Nucleus accumbens (tissue), 56 donors: ENCODE measurements at regions not wholly inside any gene's neighbourhood (a gene's known extent, or its start where the extent isn't known, plus 50 kb on each side); places are given as distances from the start of the nearest gene placed in this dataset.

Source experiments
- DNase-seq, 56 donors: peaks; one replicate each; lab custom pipeline; 2025; lab: John Stamatoyannopoulos, UW

DNA sequence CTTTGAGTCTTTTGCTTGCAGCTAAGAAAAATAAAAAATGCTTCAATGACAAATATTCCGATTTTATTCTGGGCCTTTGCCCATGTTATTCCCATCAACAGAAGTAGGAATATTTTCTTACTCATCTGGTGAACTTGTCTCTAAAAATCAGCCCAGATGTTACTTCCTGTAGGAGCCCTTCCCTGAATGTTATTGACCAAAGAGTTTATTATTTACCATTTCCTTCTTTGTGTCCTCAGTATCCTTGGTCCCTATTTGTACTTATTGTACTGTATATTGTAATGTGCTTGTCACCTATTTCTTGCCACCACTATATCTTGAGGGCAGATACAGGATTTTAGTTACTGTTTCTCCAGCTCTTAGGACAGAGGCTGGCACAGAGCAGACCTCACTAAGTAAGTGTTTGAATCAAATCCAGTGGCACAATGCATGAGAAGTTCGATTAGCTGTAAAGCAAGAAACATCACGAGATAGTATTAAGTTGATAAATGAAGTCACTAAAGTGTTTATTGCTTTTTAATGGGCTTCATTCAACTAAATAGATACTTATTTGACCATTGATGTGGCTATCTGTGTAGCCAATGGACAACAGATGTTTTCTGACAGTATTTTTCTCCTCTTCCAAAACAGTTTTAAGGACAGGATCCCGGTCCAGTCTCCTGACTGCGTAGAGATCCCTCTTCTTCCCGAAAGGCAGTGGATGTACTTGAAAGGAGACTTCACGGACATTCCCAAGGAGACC is 109.1 kb downstream of the DDX1 start:
- no peak for DNase-seq

DNA sequence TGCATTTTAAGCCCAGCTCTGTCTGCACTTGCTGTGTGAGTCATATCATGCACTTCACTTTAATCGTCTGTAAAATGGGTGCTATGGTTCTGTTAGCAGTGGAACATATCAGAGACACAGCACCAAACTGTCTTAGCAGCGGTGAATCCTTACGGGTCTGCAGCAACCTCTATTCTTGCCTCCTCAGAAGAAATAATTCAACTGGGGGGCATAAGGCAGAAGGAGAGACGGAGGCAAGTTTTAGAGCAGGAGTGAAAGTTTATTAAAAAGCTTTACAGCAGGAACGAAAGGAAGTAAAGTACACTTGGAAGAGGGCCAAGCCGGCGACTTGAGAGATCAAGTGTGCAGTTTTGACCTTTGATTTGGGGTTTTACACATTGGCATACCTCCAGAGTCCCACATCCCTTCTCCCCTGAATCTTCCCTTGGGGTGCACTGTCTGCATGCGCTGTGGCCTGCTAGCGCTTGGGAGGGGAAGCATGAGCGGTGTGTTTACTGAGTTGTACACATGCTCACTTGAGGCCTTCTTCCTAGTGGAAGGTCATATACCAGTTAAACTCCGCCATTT is 109.8 kb downstream of the DDX1 start:
- DNase-seq = no peak

DNA sequence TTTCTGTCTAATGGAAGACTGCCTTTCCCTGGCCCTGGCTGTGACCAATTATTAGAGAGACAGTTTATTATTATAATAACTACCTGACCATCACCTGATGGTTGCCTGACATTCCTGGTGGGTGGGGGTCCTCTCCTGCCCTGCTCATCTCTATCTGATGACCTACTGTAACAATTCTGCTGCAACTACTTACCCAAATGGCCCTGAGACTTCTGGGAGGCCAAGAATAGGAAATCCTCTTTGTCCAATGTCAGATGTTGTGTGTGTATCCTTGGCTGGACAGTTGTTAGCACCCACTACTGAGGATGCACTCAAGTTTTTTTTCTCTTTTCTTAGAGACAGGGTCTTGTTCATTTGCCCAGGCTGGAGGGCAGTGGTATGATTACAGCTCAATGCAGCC is 110.3 kb downstream of the DDX1 start:
- no peak for DNase-seq

DNA sequence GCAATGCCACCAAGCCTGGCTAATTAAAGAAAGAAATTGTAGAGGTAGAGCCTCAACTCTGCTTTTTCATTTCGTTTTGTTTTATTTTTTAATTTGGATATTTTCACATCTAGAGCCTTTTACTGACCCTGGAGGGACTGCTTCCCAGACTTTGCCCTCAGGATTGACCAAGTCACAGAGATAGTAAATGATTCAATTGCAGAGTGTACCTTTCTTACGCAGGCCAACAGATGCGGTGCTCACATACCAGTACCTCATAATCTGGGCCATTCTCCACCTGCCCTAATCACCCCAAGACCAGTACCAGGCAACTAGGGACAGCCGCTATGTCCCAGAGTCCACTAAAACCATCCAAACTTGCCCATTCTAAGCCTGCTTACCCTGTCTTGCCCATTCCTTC is 110.8 kb downstream of the DDX1 start:
- DNase-seq = no peak

DNA sequence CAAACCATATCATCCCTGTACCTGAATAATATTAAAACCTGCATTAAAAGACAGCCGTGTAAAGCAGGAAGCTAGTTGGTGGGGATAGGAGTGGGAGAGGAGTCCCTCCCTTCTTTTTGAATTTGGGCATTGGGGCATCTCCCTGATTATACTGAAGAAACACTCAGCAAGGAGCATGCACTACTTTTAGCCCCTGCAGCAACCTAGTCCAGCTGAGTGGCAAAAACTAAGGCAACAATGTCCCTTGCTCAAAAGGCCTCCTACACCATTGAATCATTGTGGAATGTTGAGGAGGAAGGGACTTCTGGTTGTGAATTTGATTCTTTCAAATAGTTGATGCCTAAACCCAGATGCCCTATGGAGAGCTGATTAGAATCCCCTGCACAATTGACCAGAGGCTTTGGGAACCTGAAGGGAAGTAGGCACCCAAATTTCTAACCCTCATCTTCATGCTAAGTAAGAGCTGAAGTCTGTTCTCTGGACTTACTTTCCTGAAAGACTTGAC is 111.7 kb downstream of the DDX1 start:
- DNase-seq = no peak

DNA sequence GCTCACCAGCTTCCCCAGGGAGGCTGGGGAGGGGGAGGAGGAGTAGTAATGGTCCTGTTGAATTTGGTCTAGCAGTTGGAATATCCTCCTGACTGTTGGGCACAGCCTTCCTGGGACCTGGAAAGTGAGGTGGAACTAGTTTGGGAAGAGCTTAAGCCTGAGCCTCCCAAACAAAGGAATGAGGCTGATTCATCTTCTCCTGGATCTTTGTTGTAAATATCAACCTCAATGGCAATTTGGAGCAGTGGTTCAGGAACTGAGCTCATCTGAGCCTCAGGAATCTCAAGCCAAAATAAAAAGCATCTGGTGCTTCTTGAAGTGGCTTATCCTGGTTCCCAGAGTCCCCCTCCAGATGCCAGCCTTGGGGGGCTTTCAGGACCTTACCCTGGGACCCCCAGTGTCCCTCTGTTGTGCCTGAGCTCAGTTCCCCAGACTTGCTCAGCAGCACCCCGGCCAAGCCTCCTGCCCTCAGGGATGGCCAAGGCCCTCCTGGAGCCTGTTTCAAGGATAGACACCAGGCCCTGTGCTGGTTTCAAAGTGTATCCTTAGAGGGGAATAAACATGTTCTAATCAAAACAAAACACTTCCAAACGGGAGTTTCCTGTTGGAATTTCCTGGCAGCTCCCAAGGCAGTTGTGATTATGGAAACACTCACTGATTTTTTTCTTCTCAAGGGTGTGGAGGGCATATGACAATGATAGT is 112.6 kb downstream of the DDX1 start:
- DNase-seq = no peak

DNA sequence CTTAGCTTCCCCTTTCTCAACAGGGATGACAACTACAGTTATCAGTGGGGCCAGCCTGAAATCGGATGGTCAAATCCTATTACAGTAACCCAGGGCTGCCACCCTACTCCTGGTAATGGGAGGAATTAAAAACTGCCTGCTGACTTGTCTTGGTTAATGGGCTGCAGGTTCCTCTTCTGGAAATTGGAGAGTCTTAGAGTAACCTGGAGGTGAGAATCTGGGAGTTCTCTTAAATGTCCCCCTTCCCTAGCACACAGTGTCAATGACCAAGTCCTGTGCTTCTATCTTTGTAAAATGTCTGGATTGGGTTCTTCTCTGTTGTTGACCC is 113.1 kb downstream of the DDX1 start:
- DNase-seq = no peak

DNA sequence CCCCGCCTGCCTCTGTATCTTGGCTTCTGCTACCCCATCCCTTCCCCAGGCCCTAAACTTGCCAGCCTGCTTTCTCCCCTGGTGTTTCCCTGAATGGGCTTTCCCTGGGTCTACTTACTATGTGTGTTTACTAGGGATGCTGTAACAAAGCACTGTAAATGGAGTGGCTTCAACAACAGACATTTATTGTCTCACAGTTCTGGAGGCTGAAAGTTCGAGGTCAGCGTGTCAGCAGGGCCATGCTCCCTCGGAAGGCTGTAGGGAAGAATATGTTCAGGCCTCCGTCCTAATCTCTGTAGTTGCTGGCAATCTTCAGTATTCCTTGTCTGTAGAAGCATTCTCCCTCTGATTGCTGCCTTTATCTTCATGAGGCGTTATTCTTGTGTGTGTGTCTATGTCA is 113.6 kb downstream of the DDX1 start:
- DNase-seq = no peak

DNA sequence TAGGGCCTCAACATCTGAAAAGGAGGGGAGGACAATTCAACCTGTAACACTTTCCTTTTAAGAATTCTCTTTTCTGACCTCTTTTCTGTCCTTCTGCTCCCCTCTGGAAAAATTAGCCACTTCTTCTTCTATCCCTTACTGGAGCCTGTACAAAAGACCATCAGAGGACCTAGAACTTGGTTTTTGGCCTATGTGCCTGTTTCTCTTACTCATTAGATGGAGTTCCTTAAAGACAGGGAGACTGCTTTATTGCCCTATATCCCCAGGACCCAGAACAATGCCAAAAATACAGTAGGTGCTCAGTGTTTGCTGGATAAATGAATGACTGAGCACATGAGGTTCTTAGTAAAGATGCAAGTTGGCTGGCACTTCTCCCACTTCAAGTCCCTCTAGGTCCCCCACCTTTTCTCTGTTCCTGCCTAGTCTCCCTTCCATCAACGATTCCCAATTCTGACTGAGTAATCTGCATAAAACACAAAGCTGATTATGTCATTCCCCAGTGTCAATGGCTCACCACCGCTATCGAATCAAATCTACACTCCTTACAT is 114.2 kb downstream of the DDX1 start:
- DNase-seq = no peak

DNA sequence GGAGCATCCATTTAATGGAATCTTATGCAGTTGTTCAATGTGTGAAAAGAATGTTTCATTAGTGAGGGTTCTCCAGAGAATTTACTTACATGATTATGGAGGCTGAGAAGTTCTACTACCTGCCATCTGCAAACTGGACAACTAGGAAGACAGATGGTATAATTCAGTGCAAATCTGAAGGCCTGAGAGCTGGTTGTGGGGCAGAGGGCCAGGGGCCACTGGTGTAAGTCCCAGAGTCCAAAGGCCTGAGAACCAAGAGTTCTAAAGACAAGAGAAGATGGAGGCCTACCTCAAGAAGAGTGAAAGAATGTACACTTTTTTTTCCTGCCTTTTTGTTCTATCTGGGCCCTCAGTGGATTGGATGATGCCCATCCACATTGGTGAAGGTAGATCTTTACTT is 114.8 kb downstream of the DDX1 start:
- DNase-seq = no peak

DNA sequence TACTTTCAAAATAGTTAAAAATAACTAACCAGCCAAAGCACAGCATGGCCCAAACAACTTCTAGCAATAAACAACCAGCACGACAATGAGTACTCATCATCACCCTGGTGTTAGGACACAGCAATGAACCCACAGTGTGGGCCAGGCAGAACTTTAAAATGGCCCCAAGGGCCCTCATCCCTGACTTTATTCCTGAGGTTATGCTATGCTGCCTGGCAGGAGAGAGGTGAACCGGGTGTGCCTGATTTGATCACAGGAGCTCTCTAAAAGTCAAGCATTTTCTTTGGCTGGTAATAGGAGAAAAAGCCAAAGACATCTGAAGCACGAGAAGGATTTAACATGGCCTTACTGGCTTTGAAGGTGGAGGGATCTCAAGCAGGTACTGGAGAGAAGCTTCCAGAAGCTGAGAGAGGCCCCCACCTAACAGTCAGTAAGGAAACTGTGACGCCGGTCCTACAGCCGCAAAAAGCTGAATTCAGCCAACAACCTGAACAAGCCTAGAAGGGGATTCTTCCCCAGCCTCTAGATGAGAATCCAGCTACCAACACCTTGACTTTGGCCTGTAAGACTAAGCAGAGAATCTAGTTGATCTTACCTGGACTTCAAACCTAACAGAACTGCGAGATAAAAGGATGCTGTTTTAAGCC is 115.4 kb downstream of the DDX1 start:
- DNase-seq = no peak

DNA sequence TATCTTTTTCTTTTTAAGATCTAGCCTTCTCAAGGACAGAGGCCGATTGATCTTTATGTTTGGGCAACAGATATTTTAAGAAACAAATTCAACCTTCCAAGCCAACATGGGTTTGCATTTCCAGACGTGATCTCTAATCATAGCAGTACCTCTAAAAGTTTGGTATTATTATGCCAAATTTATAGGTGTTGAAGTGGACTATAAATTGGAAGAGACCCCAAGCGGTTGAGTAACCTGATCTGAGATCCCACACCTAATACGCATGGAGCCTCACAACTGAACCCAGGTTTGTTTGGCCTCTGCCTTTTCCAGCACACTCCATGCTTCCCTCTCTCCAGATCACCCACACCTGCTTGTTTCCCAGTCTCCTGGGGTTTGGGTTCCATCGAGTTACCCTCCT is 116.5 kb downstream of the DDX1 start:
- DNase-seq = no peak

DNA sequence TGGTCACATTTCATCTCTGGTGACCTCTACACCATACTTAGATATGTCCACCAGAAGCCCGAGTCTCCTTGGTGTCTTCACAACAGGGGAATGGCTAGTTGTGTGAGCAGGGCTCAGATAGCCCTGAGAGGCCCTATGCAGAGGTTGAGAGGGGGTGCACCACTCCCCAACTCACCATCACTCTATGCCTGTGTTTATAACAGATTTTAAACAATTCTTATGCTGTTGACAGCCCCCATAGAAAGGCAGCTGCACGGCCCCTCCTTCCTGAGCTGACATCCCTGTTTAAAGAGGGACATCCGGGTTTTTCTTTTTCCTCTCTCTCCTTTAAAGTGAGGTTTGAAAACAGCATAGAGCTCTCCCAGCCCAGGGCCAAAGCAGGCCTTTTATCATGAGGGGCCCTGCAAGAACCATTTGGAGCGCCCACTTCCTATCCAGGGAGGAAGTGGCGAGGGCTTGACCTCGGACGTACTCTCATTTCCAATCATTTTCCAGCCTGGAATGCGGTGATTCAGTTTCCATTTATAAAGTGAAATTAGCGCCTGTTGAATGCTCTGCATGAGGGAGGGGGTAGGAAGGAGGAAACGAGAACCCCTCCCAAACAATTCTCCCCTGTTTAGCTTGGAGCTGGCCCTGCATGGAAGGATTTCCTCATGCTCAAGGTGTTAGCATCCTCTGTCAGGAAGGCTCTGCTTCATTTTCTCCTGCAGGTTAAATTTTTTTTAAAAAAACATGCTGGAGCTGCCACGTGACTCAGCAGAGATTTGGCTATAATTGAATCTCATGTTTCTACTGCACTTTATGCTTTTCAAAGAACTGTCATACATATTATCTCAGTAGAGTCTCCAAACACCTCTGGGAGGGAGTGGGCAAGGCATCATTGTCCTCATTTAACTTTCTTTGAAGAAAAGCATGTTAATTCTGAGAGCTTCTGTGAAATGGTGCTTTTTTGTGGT is 117.5 kb downstream of the DDX1 start:
- DNase-seq = peak in 1 of 56 donors; percentile 8

DNA sequence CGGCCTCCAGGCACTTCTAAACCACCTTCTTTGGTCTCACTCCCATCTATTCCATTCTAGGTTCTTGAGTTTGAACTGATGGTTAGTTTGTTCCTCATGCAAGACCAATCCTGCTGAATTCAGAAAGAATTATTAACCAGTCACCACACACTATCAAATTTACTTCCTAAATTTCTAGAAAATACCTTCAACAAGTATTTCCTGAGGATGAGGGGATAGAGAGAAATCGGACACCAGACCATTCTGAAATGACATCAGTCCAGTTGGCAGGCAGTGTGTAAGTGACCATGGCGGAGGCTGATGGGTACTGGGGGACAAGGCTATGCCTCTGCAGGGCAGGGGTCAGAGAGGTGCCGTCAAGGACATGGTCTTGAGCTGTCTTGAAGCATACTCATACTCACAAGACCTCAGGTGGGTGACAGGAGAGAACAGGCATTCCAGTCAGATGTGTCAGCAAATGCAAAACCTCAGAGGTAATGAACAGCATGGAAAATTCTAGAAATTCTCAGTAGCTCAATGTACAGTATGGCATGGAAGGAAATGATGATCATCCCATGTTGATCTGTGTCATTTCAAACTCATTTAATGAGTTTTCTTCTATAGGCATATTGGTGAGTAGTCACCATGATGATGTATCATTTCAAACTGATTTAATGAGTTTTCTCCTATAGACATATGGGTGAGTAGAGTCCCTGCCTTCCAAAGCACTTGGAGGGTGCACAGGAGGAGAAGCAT is 119.6 kb downstream of the DDX1 start:
- DNase-seq = no peak

DNA sequence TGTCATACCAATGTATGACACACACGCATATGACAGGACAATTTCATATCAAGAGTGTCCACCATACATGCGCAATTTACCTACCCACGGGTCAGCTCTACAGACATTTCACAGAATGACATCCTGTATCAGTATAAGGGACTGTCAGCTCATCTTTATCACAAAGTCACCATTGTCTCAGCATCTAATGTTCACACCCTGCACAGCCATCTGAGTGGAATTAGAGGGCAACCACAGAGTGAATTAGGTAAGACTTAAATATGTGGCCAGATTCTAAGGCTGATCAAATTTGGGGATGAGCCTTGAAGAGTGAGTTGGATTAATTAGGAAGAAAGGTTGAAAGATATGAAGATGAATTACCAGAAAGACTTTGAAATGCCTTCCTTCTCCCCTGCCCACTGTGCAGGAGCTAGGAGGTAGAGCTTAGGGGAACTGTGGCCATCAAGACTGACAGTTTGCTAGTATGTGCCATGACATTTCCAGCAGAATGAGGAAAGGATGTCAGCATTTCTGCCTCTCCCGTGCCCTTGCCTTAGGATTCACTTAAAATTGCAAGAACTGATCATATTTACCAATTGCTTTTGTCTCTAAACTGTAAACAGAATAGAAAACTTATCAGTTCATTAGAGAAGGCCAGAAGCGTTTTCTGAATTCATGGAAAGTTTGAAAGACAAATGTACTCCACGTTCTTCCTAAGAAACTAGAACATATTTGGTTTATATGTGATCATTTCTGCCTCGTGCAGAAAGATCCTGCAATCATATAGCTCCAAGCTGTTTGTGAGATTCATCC is 121.1 kb downstream of the DDX1 start:
- no peak for DNase-seq

DNA sequence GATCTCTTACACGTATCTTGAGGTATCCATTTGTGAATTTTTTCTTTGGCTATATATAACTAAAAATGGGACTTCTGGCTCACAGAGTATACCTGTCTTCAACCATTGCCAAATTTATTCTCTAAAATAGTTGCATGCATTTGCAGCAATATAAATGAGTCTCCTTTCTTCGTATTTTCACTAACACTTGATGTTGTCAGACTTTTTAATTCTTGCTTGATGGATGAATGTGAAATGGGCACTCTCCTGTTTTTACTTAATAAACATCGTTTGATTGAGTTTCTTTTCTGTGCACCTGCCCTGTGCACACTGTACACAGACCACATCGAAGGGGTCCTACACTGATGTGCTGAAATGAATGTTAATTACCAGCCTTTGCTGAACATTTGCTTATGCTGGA is 121.8 kb downstream of the DDX1 start:
- DNase-seq = no peak

DNA sequence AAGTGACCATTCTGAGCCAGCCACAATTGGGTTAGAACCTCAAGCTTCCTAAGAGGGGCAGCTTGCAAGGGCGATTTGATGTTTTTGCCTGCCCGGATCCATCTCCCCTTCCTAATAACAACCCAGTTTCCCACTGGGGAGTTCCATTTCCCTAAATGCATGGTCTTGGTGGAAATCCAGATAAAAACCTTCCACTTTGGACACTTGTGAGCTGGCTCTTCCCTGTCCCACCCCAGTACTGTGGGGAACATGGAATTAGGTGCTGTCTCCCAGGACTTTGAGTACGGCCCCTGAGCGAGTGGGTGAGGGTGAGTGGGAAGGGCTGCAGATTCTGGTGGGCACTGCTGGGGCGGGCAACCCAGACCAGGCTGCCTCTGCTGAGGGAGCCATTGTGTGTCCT is 122.3 kb downstream of the DDX1 start:
- DNase-seq = no peak

DNA sequence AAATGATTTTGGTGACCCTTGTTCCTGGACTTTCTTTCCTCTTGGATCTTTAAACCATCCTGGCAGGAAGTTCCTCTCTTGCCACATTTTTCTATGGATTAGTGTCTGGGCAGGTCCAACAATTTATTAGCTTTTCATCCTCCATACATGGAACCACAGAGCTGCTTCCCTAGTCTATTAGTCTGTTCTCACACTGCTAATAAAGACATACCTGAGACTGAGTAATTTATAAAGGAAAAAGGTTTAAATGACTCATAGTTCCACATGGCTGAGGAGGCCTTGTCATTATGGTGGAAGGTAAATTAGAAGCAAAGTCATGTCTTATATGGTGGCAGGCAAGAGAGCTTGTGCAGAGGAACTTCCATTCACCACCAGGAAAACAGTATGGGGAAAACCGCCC is 122.9 kb downstream of the DDX1 start:
- no peak for DNase-seq

DNA sequence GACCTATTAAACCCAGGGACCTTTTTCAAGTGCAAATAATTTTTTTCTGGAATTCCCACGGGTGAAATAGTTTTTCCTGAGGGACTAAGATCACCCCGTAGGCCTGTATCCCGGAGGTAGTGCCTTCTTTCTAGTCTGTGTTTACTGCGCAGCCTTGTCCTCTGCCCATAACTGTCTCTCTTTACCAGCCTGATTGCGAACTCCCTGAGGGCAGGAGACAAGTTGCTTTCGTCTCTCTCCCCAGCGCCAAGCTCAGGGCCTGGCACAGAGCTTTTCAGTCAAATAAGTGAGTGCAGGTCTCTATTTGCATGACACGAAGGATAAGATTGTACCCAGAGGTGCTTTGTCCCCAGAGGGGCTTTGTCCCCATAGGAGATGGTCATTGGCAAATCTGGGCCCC is 123.9 kb downstream of the DDX1 start:
- no peak for DNase-seq
